Activated CD8-positive, alpha-beta memory T cell treated with anti-CD3 and anti-CD28 coated beads for 36 hours (primary cell): ENCODE measurements at regions not wholly inside any gene's neighbourhood (a gene's known extent, or its start where the extent isn't known, plus 50 kb on each side); places are given as distances from the start of the nearest gene placed in this dataset.

ENCODE experiments used
- CTCF ChIA-PET: fragments of 350-600 bp; sonication (Branson Sonifier 250); formaldehyde crosslinking; loops from one replicate; lab custom pipeline; 2021; ENCODE audit warnings: antibody characterized with exemption; lab: Charles Lee
- POLR2A ChIA-PET: fragments of 350-600 bp; sonication (Branson Sonifier 250); formaldehyde crosslinking; loops from one replicate; lab custom pipeline; 2021; ENCODE audit warnings: antibody characterized with exemption; lab: Charles Lee

- ChIA-PET POLR2A (no interaction called here), CTCF (no interaction called here)
Observed at GRCh38 chrX:25976683-25977310, 161.3 kb upstream of the MAGEB18 start.

DNA sequence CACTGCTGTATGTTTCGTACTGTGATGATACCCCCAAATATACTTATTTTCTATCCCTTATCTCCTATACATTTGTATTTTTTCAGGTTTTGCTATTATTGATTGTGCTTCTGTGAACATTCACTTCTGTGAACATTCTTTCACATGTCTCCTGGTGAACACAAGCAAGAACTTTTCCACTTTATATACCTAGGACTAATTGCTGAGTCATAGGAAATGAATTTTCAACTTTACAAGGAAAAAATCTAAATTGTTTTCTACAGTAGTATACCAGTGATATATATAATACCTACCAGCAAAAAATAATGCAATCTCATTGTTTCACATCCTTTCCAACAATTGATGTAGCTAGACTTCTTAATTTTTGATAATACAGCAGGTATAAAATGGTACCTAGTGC, 139.5 kb upstream of the MAGEB18 start:
- ChIA-PET CTCF (no interaction called here), POLR2A (no interaction called here)

- CTCF ChIA-PET, result no interaction called here
- POLR2A ChIA-PET, result no interaction called here
Observed at GRCh38 chrX:26007462-26007861, 130.7 kb upstream of the MAGEB18 start.

DNA sequence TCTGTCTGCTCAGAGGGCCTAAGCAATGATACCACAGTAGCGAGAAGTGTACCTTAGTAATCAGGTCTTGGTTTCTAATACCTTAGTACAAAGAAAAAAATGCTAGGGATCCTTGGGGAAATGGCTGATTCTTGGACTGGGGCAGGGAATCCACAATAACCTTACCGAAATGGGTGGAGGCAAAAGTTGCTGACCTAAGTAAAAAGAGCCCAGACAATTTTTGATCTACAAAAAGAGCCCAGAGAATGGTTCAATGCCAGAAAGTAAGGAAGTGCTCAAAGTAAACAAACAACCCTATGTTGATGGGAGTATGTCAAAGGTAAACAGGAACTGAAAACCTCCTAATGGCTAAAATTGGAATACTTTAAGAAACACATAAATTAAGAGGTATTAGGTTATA, 130.1 kb upstream of the MAGEB18 start:
- CTCF ChIA-PET, result no interaction called here
- POLR2A ChIA-PET, result no interaction called here

DNA sequence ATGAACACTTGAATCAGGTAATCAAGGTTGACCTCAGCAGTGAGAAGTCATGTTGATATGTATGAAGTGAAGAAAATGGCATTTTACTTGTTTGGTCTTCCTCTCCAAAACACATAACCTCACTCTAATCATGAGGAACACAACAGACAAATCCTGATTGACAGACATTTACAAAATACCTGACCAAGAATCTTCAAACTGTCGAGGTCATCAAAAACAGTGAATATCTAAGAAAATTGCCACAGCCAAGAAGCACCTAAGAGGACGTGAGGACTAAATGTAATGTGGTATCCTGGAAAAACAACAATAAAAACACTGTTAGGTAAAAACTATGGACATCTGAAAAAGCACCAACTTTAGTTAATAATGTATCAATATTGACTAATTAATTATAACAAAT, 129.5 kb upstream of the MAGEB18 start:
- POLR2A ChIA-PET, result no interaction called here
- CTCF ChIA-PET, result no interaction called here

DNA sequence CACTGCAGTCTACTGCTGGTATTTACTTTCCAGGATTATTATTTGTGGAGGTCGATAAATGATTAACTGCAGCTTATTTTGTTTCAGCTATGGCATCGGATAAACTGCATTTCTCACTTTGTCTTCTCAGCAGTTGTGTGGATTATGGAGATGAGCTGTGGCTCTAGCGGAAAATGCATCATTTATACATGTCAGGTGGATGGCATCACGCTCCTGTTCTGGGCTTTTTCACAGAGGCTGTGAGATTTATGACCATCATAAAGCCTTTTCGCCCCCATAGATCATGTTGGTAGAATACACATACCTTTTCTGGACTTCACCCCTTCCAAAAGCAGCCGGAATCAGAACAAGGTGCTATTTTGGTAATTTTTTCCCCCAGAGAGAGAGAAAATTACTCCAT, 118.8 kb upstream of the MAGEB18 start:
- ChIA-PET POLR2A (no interaction called here), CTCF (no interaction called here)

- CTCF ChIA-PET, result no interaction called here
- POLR2A ChIA-PET, result no interaction called here
Observed at GRCh38 chrX:26026179-26026578, 112.0 kb upstream of the MAGEB18 start.

GRCh38 chrX:26032111-26032912, 105.8 kb upstream of the MAGEB18 start:
- CTCF ChIA-PET, result no interaction called here

GRCh38 chrX:26037367-26037766, 100.8 kb upstream of the MAGEB18 start:
- POLR2A ChIA-PET, result no interaction called here
- CTCF ChIA-PET, result no interaction called here

More at GRCh38 chrX:26032111-26032912, 105.8 kb upstream of the MAGEB18 start:
- POLR2A ChIA-PET, result no interaction called here

DNA sequence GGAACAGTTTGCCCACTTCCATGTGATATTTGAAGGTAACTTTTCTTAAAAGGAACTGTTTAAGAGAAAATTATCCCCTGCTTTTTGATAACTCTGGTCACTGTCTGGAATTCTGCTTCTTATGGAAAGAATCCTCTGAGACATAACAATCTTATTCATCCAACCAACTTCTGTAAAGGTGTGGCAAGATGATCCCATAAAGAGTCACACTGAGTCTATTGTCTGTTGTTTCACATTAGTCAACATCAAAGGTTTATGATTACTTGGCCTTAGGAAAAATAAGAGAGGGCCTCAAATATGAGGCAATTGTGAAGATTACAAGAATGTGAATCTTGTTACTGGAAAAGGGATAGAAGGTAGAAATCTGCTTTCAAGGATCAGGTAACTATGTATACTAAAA, 88.0 kb upstream of the MAGEB18 start:
- ChIA-PET POLR2A (no interaction called here), CTCF (no interaction called here)

- POLR2A ChIA-PET, result no interaction called here
- CTCF ChIA-PET, result no interaction called here
Observed at GRCh38 chrX:26070882-26071281, 67.3 kb upstream of the MAGEB18 start.

DNA sequence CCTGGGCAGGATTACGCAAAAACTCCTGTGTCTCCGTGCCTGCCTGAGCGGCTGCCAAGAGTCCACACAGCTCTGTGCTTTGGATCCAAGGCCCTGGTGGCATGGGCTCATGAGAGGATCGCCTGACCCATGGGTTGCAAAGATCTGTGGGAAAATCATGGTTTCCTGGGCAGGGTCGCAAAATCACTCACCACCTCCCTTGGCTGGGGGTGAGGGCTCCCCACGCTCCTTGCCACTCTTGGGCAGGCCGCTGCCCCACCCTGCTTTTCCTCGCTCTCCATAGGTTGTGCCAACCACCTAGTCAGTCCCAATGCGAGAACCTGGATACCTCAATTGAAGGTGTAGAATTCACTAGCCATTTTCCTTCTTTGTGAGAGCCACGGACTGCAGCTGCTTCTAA, 66.5 kb upstream of the MAGEB18 start:
- ChIA-PET CTCF (no interaction called here), POLR2A (no interaction called here)

DNA sequence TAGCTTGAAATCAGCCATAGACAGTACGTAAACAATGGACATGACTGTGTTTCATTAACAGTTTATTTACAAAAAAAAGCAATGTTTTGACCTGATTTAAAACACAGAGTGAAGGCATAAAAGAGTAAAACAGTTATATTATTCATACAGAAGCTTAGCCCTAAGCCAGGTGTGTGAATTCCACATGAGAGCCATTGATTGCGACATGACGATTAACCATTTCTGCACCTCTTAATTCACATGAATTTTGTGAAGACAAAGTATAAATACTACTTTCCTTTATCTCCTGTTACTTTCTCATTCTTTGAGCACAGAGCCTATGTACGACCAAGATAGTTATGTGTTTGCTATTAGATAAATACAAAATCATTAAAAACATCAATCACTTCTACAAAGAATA, 55.0 kb upstream of the MAGEB18 start:
- POLR2A ChIA-PET, result no interaction called here
- CTCF ChIA-PET, result no interaction called here
